Pulmonary artery endothelial cell (primary cell): ENCODE measurements at regions not wholly inside any gene's neighbourhood (a gene's known extent, or its start where the extent isn't known, plus 50 kb on each side); places are given as distances from the start of the nearest gene placed in this dataset.
"Not testable (repeated sequence)": the region's sequence is repeated elsewhere in the genome, so short reads cannot be mapped to it uniquely, and the experiment has no call there.

ENCODE experiments used
- DNase-seq: peaks from one replicate; pipeline ENCODE4 v3.0.0-alpha.2; 2011; ENCODE audit warnings: low read depth, low spot score

DNA sequence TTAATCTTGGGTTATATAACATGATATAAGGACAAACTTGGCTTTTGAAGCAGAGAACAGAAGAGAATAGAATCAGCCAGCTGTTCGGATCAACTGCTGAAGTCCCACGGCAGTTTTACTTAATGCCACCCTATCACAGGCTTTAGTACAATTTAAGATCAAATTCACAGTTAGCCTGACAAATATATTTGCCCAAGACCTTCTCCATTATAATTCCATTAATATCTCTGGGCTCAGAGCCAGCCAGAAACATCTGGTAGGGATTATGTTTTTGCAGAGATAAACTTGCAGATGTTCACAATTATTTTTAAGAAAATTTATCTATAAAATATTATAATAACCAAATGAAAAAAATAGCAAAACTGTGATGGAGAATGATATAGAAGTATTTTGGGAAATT is 381.4 kb downstream of the RAD51AP2 start:
- no peak for DNase-seq

GRCh38 chr2:17136231-17136630 is 382.0 kb downstream of the RAD51AP2 start:
- no peak for DNase-seq

DNA sequence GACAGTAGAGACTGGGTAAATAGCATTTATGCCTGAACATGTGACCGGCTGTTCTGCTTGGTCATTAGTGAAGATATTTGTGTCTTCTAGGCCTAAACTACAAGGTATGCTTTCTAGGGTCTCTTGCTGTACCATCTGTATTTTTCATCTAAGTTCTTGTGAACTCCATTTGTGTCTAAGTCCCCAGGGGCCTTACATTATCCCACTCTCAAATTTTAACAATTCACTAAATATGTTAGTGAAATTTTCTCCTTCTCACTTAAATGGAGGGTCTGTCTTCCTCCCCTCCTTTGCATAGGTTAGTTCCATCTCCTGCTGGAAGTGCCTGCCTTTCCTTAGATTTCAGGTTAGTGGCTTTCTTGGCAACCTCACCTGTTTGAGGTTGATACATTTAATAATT is 382.6 kb downstream of the RAD51AP2 start:
- no peak for DNase-seq

- no peak for DNase-seq
These were observed 385.1 kb downstream of the RAD51AP2 start for GRCh38 chr2:17133052-17133671.

- DNase-seq: not testable (repeated sequence)
These were observed 387.6 kb downstream of the RAD51AP2 start for GRCh38 chr2:17130627-17131026.

DNA sequence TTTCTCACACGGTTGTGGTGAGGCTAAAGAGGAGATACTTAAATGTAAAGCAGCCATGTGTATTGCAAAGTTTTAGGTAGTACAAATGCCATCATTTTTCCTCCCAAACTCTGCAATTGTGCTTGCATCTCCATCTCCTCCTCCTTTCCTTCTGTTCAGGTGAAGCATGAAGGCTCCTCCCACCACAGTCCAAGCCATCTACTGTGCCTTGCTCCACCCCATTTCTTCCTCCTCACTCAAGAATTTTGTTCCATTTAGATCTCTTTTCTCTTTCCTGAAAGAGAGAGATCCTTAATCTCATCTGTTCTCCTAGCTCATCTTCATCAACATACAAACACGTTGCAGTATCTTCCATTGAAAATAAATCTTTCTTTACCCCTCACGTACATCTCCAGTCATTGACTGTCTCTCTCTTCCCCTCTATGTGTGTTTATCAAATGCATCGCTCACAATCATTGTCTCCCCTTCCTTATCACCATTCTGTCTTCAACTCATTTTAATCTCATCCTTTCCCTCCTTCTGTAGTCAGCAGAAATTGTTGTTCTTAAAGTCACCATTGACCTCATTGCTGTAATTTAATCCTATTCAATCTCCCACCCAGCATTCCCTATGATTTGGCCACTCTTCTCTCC is 392.1 kb downstream of the RAD51AP2 start:
- DNase-seq: no peak

DNA sequence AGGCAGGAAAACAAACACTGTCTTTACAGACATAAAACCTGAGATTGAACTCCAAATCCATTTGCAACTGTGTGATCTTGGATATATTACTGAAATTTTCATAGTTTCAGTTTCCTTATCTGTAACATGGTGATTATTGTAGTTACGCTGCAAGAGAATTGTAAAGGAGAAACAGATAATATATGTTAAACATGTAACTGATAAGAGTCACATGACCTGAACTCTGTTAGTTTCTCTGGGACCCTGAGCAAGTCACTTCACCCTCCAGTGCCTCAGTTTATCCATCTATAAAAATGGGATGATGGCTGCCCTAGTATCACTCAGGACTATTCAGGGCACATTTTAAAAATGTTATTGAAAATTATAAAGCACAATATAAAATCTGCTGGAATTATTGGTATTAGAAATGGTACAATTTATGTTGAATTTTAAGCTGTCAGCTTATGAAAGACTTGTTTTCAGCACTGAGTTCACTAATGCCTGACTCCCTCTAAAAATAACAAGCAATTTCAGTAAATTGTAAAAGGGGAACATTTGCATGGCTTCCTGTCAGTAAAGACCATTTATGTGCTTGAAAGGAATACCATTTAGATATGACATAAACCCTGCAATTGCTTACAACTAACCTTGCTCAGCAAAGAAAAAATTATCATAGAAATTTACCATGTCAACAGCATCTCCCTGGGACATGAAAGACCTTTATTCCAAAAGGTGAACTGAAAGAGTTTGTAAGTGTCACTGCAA is 393.5 kb downstream of the RAD51AP2 start:
- no peak for DNase-seq

DNA sequence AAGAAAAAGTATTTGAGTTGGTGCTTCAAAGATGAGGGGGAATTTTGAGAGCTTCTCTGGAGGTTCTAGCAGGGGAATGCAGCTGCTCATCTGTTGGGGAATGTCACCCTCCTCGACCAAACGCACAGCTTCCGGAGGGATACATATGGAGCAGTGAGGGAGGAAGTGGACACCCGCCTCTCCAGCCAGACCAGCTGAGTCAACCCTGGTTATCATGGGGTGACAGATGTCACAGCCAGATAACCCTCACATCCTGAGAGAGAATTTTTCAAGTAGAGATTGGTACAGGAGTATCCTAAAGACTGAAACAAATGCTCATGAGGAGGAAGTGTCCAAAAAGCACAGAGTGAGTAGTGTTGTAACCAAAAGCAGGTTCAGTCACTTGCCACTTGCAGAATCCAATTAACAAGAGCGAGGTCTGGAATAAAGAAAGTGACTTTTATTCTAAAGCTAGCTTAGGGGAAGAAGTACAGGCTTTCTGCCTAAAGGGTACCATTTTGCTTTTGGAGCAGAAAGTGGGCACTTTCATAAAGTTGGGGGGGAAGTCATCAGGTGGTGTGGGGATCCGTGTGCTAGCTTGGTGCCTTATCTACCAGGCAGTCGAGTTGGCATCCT is 395.2 kb downstream of the RAD51AP2 start:
- no peak for DNase-seq

GRCh38 chr2:17115466-17115865 is 402.8 kb downstream of the RAD51AP2 start:
- DNase-seq: no peak

GRCh38 chr2:17115042-17115441 is 403.2 kb downstream of the RAD51AP2 start:
- no peak for DNase-seq

DNA sequence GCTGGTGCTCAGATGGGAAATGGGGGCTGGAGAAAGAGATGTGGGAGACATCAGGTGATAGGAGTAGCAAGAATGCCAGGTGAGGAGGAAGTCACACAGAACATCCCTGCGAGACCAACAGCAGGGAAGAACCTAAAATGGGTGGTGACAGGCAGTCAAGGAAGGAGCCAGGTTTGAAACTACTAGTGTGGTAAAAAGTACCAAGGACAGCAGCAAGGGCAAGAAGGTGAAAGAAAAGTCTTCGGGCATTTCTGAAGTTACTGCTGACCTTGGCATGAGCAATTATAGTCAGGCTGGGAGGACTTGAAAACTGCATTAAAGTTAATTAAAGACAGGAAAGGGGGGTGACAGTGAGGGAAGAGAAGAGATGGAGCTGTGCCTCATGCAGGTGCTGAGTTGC is 410.4 kb downstream of the RAD51AP2 start:
- DNase-seq: no peak

- no peak for DNase-seq
These were observed 411.1 kb downstream of the RAD51AP2 start for GRCh38 chr2:17107151-17107550.

DNA sequence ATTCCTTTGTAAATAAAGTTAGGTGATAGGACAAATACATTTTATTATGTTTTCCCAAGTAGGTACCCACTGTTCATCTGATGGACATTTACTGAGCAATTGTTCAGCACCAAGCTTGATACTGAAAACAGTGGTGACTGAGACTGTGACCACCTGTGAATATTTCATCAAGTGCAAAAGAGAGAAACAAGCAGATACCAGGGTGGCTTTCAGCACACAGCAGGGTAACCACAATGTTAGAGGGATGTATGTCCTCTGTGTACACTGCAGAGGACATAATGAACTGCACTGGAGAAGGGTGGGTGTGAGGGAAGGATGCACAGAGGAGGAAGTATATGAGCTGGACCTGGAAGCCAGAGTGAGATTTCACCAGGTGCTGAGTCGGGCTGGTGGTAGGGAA is 411.8 kb downstream of the RAD51AP2 start:
- no peak for DNase-seq

DNA sequence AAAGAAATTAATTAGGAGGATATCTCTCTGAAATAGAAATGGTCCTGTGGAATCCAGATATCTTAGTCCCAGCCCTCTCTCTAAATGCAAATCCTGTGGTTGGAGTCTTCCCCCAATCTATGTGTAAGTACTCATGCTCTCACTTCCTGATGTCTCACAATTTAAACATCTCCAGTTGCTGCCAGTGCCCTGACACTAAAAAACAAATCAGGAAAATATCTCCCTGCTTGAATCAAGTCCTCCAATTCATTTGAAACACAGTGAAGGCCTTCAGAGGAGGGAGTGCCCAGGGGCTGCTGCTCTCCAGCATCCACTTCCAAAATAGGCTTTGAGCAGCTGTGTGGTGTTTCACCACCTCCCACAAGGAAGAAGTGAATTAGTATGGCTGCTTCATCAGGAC is 413.8 kb downstream of the RAD51AP2 start:
- DNase-seq: no peak

DNA sequence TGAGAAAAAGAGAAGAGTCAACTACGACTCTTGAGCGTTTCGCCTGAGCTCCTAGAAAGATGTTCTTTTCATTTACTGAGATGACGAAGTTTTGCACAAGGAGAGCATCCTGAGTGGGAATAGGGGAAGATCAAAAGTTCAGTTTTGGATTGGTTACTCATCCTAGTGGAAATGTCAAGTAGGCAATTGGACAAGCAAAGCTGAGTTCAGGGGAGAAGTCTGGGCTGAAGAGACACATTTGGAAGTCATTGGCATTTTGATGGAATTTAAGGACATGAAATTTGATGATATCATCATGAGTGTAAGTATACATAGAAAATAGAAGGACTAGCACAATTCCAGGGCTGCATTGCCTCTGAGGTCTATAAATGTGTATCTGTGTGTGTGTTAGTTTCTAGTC is 416.6 kb downstream of the RAD51AP2 start:
- no peak for DNase-seq

DNA sequence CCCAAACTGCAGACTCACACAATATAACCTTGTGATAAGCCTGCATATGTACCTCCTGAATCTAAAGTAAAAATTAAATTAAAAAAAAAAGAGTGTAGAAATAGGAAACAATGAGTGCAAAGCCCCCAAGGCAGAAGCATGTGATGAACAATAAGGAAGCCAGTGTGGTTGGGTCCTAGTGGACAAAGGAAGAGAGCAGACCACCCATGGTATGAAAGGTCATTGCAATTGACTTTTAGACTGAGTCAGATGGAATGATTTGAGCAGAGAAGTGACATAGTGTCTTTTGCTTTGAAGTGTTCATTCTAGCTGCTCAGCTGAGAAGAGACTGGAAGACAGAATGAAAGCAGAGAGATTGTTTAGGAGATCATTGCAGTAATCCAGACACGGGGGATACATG is 417.1 kb downstream of the RAD51AP2 start:
- no peak for DNase-seq

GRCh38 chr2:17095340-17095739 is 422.9 kb downstream of the RAD51AP2 start:
- no peak for DNase-seq

GRCh38 chr2:17093712-17094111 is 424.5 kb downstream of the RAD51AP2 start:
- DNase-seq: no peak

DNA sequence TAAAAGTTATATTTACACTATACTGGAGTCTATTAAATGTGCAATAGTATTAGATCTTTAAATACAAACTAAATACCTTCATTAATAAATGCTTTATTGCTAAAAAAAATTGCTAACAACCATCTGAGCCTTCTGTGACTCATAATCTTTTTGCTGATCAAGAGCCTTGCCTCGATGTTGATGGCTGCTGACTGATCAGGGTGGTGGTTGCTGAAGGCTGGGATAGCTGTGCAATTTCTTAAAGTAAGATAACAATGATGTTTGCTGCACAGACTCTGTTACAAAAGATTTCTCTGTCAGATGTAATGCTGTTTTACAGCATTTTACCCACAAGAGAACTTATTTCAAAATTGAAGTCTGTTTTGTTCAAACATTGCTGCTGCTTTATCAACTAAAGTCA is 421.4 kb upstream of the CYRIA start:
- no peak for DNase-seq

DNA sequence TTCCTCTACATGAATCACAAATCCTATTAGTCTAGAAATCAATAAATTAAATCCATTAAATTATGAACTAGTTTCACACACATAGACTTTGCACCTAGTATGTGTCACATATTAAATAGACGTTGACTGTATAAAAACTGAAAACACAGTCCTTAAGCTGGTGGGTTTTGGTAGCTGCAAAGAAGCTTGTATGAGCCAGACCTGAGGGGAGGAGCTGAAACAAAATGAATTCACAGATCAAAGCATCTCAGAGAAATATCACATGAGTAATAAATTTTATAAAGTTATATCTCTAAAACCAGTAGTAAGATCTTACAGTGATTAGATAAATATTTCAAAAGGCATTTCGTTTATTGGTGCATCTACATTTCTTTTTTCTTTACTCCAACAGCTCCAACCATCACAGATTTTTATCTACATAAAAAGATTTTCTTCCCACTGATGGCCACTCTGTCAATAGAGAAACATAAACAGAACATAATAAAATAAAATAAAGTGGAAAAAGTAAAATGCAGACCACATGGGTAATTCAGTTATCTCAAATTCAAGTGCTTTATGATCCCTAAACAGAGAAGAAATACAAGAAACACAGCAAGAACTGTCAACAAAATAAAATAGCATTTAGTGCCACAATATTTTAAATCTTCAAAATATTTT is 420.0 kb upstream of the CYRIA start:
- no peak for DNase-seq

DNA sequence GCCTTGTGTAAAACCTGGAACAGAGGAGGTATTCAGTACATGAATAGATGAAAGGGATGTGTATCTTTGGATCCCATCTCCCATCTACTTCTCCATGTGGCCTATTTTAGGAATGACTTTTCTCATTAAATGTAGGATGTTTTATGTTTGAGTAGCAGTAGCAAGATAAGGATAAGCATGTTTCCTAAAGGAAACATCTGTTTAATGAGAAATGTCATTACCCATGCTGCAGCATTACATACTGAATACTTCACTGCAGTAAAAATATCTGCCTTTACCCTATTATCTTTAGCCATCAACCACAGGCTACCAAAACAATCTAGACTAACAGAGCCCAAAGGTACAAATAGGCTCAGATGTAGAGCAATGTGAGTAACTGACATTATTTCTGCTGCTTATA is 419.2 kb upstream of the CYRIA start:
- DNase-seq: no peak

- DNase-seq: no peak
These were observed 418.3 kb upstream of the CYRIA start for GRCh38 chr2:17083902-17084301.
